Left ventricle myocardium superior (tissue), 1 donor: ENCODE measurements at regions not wholly inside any gene's neighbourhood (a gene's known extent, or its start where the extent isn't known, plus 50 kb on each side); places are given as distances from the start of the nearest gene placed in this dataset.
"Not testable (repeated sequence)": the region's sequence is repeated elsewhere in the genome, so short reads cannot be mapped to it uniquely, and the experiment has no call there.

Experiments
- ATAC-seq: fragments of 200-7000 bp; cut with Tn5 transposase; one replicate; pipeline ENCODE4 v1.9.1; 2020; ENCODE audit warnings: mild to moderate bottlenecking, moderate library complexity
- DNase-seq: peaks from one replicate; pipeline ENCODE4 v3.0.0-alpha.2; 2020
- intact Hi-C: fragments of 100-400 bp; cut with micrococcal nuclease; formaldehyde crosslinking; loops from one replicate; pipeline ENCODE4 v1.11.0; 2022
- donor health status: DM: no; HTN: yes; CAD: no; lungs with severe emphysema.

DNA sequence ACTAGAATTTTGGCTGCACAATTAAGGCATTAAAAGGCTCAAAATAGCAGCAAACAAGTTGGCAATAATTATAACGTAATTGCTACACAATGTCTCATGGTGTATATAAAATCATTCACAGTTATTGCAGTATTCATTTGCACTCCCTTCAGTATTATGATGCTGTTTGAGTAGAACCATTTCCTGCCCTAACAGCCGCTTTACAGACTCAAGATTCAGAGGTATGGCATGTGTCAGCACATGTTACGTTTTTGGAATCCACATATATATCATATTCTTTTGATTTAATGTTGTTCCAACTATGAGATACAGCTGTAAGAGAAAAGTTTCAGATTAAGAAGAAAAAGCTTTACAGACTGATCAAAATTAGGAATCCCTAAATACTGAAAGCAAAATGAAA lies 56.3 kb upstream of the NCKAP5 start:
- intact Hi-C loops: no loop called here
- ATAC-seq (no peak), DNase-seq (no peak)

DNA sequence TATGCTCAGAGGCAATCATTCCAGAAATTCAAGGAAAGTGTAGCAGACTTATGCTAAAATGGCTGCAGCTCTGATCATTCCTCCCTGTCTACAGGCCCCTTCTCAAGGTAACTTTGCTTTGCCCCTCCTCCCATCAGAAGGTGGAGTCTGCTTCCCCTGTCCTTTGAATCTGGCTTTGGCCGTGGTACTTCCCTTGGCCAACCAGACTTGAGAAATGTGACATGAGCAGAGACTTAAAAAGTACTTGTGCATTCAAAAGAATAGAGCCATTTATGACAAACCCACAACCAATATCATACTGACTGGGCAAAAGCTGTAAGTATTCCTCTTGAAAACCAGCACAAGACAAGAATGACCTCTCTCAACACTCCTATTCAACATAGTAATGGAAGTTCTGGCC lies 59.5 kb upstream of the NCKAP5 start:
- intact Hi-C loops: no loop called here
- no peak for DNase-seq
- no peak for ATAC-seq

- ATAC-seq: no peak
Measured at GRCh38 chr2:133633309-133633708, 65.0 kb upstream of the NCKAP5 start.

DNA sequence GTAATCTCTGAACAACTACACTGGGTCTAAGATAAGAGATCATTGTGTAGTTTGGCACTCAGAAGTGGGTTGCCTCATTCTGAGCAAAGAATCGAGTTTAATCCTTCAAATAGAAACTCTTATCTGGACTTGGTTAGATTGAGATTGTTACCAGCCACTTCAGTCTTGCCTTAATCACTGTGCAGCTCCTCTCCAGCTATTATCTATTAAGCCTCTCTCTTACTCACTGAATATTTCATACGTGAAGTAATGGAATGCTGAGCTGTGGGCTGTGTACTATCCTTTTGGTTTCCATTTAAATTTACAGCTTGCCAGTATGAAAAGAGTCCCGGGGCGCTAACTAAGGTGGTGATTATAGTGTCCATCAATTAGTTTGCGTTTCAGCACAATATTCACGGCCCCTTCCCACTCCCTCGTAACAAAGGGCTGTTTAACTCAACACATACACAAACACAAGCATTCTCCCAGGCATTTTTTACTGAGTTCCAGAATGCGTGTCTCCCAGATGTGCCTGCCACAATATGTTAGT lies 65.7 kb upstream of the NCKAP5 start:
- ATAC-seq (peak; percentile 84), DNase-seq (no peak)
- intact Hi-C loops: no loop called here

More at GRCh38 chr2:133633309-133633708, 65.0 kb upstream of the NCKAP5 start:
- no peak for DNase-seq
- intact Hi-C loops: no loop called here

DNA sequence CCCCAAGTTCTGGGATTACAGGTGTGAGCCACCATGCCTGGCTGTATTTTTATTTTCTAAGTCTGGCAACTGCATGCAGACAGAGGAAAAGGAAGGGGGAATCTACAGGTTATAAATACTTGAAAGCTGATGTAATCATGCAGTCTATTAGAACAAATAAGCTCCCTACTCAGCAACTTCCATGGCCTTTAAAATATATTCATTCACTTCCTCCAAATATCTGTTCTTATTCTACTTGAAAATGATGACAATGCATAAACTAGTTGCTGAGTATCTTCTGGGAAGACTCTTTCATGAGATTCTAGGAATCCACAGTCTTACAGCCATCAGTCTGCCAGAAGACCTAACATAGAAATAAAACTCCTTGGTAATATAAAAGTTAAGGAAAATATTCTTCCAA lies 66.9 kb upstream of the NCKAP5 start:
- intact Hi-C loops: no loop called here
- no peak for DNase-seq
- ATAC-seq: no peak

DNA sequence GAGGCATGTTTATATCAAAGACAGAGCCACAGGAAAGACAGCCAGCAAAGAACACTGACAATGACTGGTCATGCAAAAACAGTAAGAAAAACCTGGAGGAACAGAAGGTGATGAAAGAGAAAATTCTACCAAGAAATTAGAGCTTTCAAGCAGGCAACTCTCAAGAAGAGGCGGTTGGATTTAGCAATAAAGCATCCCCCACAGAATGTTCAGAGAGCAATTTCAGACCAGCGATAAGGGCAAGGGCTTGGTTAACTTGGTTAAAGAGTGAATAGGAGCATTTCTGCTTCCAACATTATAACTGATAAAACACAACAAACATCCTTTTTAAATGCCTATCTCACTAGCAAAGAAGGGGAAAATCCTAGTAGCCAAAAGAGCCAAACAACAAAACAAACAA lies 68.0 kb upstream of the NCKAP5 start:
- ATAC-seq (no peak), DNase-seq (no peak)
- intact Hi-C loops: no loop called here

DNA sequence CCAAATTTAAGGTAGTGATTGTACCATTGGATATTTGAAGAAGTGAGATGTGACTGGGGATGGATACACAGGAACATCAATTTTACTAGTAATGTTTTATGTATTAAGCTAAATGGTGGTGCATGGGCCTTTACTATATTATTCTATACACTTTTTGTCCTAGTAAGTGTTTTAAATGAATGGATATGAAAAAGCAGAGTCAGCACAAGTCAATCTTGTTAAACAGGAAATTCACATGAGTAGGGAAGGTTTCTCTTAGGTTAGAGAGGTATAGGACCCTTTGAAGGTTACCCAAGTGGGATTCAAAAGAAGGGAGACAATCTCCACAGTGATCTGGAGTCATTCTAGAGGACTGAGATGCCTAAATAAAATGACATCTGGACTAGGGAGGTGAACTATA lies 71.8 kb upstream of the NCKAP5 start:
- intact Hi-C loops: no loop called here
- ATAC-seq (no peak), DNase-seq (no peak)

GRCh38 chr2:133641497-133641896 lies 73.2 kb upstream of the NCKAP5 start:
- intact Hi-C loops: no loop called here
- DNase-seq: no peak
- ATAC-seq: peak; percentile 67

GRCh38 chr2:133641942-133642725 lies 73.9 kb upstream of the NCKAP5 start:
- intact Hi-C loops: no loop called here
- ATAC-seq: no peak
- DNase-seq: no peak

- DNase-seq: no peak
- ATAC-seq: peak; percentile 19
- intact Hi-C loops: no loop called here
Measured at GRCh38 chr2:133642791-133643191, 74.5 kb upstream of the NCKAP5 start.

- intact Hi-C loops: no loop called here
- DNase-seq: no peak
- no peak for ATAC-seq
Measured at GRCh38 chr2:133643863-133644262, 75.6 kb upstream of the NCKAP5 start.

DNA sequence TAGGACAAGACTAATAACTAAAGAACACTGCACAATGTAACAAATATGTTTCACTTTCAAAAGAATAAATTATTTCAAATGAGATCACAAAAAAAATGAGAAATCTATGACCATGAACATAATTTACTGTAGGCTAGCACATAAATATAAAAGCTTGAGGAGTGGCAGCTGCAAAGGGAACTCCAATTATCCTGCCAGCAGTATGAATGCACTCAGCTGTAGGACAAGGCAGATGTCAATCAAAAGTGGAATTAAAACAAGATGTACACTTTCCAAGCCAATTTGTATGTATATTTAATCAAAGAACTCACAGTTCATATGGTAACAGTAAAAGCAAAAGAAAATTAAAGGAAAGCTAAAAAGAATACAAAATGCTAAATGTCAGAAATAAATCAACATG lies 76.6 kb upstream of the NCKAP5 start:
- intact Hi-C loops: no loop called here
- no peak for DNase-seq
- ATAC-seq: no peak

GRCh38 chr2:133647386-133647785 lies 79.1 kb upstream of the NCKAP5 start:
- DNase-seq, intact Hi-C loops, ATAC-seq: not testable (repeated sequence)

- intact Hi-C loops: no loop called here
- ATAC-seq (no peak), DNase-seq (no peak)
Measured at GRCh38 chr2:133651861-133652260, 83.6 kb upstream of the NCKAP5 start.

DNA sequence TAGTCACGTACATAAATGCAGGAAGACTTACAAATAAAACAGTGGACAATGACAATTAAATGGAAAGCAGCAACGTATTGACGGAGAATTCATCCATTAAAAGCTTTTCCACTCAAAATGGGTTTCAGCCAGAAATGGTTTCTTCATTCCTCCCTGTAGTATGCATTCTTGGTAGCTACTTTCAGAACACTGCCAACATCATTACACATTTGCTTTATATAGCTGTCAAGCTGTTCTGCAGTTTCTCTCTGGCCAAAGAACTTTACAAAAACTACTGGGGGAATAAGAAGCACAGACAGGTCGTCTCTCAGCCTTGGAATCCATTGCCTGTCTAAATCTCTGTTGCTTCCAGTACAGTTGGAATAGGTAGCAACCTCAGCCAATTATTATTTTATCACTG lies 84.1 kb upstream of the NCKAP5 start:
- peak; percentile 74 for ATAC-seq
- DNase-seq: no peak
- intact Hi-C loops: no loop called here

DNA sequence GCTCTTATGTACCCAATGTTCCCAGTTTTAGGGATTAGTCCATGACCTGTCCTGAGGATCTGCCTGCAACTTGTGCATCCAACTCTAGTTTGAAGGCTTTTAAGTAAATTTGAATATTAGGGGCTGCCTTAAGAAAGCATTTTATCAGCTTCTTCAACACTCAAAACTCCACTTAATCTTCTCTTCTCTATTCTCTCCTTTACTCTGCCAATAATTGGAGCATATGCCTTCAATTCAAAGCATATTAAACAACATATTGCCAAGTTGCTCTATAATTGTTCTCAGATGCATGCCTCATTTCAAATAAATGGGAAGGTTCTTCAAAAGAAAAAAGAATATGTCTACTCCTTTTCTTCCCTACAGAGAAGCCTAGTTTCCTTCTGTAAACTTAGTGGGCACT lies 84.8 kb upstream of the NCKAP5 start:
- intact Hi-C loops: no loop called here
- ATAC-seq (no peak), DNase-seq (no peak)

DNA sequence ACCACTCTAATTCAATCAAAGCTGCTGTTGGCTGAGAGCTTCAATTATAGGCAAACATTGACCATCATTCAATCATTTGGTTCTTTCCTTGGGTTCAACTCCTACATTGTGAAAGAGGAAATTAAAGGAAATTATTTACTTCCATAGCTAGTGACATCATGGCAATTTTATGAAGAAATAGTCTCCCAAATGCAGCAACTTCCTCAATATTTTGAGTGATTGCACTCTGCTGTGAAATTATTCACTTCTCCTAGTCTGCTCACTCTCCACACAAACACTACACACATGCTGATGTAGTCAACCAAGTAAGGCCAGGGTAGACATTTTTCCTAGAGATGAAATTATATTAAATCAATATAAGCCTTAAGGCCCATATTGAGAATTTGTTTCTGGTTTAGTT lies 86.7 kb upstream of the NCKAP5 start:
- no peak for ATAC-seq
- intact Hi-C loops: no loop called here

DNA sequence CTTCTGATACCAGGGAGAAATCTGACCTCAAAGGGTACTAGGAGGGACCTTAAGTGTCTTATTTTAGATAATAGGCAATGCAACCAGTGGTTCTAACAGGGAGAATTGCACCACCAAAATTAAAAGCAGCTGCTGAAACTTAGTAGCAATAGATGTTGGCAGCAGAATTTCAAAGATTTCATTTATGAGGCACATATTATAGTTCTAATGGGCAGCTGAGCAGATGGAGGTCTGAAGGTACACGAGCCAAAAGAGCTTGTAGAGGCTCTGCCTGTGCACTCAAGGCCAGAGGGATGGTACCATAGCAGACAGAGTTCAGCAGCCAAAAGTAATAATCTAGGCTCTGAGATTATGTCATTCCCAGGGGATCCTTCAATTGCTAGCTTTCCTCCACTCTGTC lies 87.3 kb upstream of the NCKAP5 start:
- intact Hi-C loops: no loop called here
- no peak for ATAC-seq
- no peak for DNase-seq

More for the DNA sequence above, 86.7 kb upstream of the NCKAP5 start:
- no peak for DNase-seq

GRCh38 chr2:133657591-133657990 lies 89.3 kb upstream of the NCKAP5 start:
- intact Hi-C loops: no loop called here
- no peak for ATAC-seq

GRCh38 chr2:133658020-133658903 lies 90.0 kb upstream of the NCKAP5 start:
- DNase-seq (no peak), ATAC-seq (no peak)
- intact Hi-C loops: no loop called here

More at GRCh38 chr2:133657591-133657990, 89.3 kb upstream of the NCKAP5 start:
- DNase-seq: no peak
